HG03378 (cell line): ENCODE measurements at regions not wholly inside any gene's neighbourhood (a gene's known extent, or its start where the extent isn't known, plus 50 kb on each side); places are given as distances from the start of the nearest gene placed in this dataset.

ENCODE experiments used
- ATAC-seq: cut with Tn5 transposase; IDR thresholded peaks from one replicate; pipeline ENCODE4 v1.9.1; 2021; ENCODE audit warnings: mild to moderate bottlenecking, moderate library complexity; ENCODE audit not compliant: unreplicated experiment

GRCh38 chr6:101202867-101203374, 190.6 kb upstream of the GRIK2 start:
- ATAC-seq = no peak

- no peak for ATAC-seq
Observed at GRCh38 chr6:101203664-101204063, 189.8 kb upstream of the GRIK2 start.

- no peak for ATAC-seq
Observed at GRCh38 chr6:101208152-101208551, 185.4 kb upstream of the GRIK2 start.

GRCh38 chr6:101212640-101213039, 180.9 kb upstream of the GRIK2 start:
- ATAC-seq = no peak

- ATAC-seq = no peak
Observed at GRCh38 chr6:101222007-101222406, 171.5 kb upstream of the GRIK2 start.

- ATAC-seq = no peak
Observed at GRCh38 chr6:101224751-101225150, 168.8 kb upstream of the GRIK2 start.

GRCh38 chr6:101226677-101227135, 166.8 kb upstream of the GRIK2 start:
- no peak for ATAC-seq

- ATAC-seq = no peak
Observed at GRCh38 chr6:101230866-101231265, 162.6 kb upstream of the GRIK2 start.

GRCh38 chr6:101231606-101232235, 161.8 kb upstream of the GRIK2 start:
- no peak for ATAC-seq

GRCh38 chr6:101232961-101233360, 160.5 kb upstream of the GRIK2 start:
- no peak for ATAC-seq

- no peak for ATAC-seq
Observed at GRCh38 chr6:101236709-101237108, 156.8 kb upstream of the GRIK2 start.

GRCh38 chr6:101241442-101241841, 152.1 kb upstream of the GRIK2 start:
- ATAC-seq = no peak

GRCh38 chr6:101249470-101249869, 144.0 kb upstream of the GRIK2 start:
- no peak for ATAC-seq

GRCh38 chr6:101257163-101257562, 136.3 kb upstream of the GRIK2 start:
- ATAC-seq = no peak

GRCh38 chr6:101259505-101259904, 134.0 kb upstream of the GRIK2 start:
- ATAC-seq = no peak

- no peak for ATAC-seq
Observed at GRCh38 chr6:101263596-101263995, 129.9 kb upstream of the GRIK2 start.

- ATAC-seq = no peak
Observed at GRCh38 chr6:101266063-101266462, 127.4 kb upstream of the GRIK2 start.

- ATAC-seq = no peak
Observed at GRCh38 chr6:101268541-101268940, 125.0 kb upstream of the GRIK2 start.

- no peak for ATAC-seq
Observed at GRCh38 chr6:101275251-101275650, 118.3 kb upstream of the GRIK2 start.

- no peak for ATAC-seq
Observed at GRCh38 chr6:101276066-101276465, 117.4 kb upstream of the GRIK2 start.

- no peak for ATAC-seq
Observed at GRCh38 chr6:101279410-101279809, 114.1 kb upstream of the GRIK2 start.

- ATAC-seq = no peak
Observed at GRCh38 chr6:101281266-101281665, 112.2 kb upstream of the GRIK2 start.

- no peak for ATAC-seq
Observed at GRCh38 chr6:101284131-101284530, 109.4 kb upstream of the GRIK2 start.
